ENCODE measurements at regions not wholly inside any gene's neighbourhood (a gene's known extent, or its start where the extent isn't known, plus 50 kb on each side); places are given as distances from the start of the nearest gene placed in this dataset.
A peak's percentile ranks its signal among the peaks of the same experiment; 100 is the strongest.

- Mint-ChIP-seq H3K4me3 (no peak overlapping the region), H3K9me3 (no peaks in the 10 kb centered on the region), H3K4me1 (peaks cover 29% of the 10 kb centered on the region), H3K27ac (peak overlapping the region in 1 of 7 donors; percentile 7), H3K36me3 (peaks cover 0 to 2% of the 10 kb centered on the region in 2 donors), H3K27me3 (ENCODE audit: low read depth in 3 of 3) (peaks cover 15 to 26% (median 16%) of the 10 kb centered on the region in 3 donors)
- Histone ChIP-seq H2AFZ (ENCODE audit: insufficient read depth, low read depth, low read length, poor library complexity, severe bottlenecking) (no peak overlapping the region), H3K27ac (ENCODE audit: low read depth in 1 of 2, low read length in 2 of 2) (no peak overlapping the region), H3K79me2 (ENCODE audit: insufficient read depth, low read length) (no peaks in the 10 kb centered on the region), H4K20me1 (ENCODE audit: insufficient read depth, low read length) (no peaks in the 10 kb centered on the region), H3K4me3 (replicated peaks in 1 of 3; ENCODE audit: low read depth in 2 of 3, low read length in 3 of 3) (no peak overlapping the region), H3K36me3 (replicated peaks in 1 of 2; ENCODE audit: control insufficient read depth in 1 of 2, insufficient read depth in 2 of 2, low read length in 2 of 2) (no peaks in the 10 kb centered on the region), H3K9me3 (replicated peaks in 1 of 2; ENCODE audit: control insufficient read depth in 1 of 2, insufficient read depth in 1 of 2, low read length in 2 of 2) (no peaks in the 10 kb centered on the region), H3K9ac (ENCODE audit: insufficient read depth, low read length, poor library complexity, severe bottlenecking) (no peak overlapping the region), H3K4me2 (replicated peaks; ENCODE audit: extremely low read depth, low read length, poor library complexity, severe bottlenecking) (no peak overlapping the region), H3K27me3 (ENCODE audit: control insufficient read depth in 2 of 2, insufficient read depth in 2 of 2, low read length in 2 of 2) (peaks cover 19 to 24% of the 10 kb centered on the region in 2 donors), H3K4me1 (ENCODE audit: control insufficient read depth in 1 of 2, insufficient read depth in 2 of 2, low read length in 2 of 2) (peaks cover 21 to 23% of the 10 kb centered on the region in 2 donors)
- TF ChIP-seq CTCF (IDR thresholded peaks at IDR 0.05), result no peak
- DNase-seq, result no peak
- WGBS (ENCODE audit: insufficient coverage), result 100% methylated on average over 2 of the region's 10 CpGs
- intact Hi-C loops (cut with micrococcal nuclease), result no loop called here
Observed at GRCh38 chr11:123305601-123306375, 110.7 kb upstream of the CLMP start.

- Histone ChIP-seq H4K20me1 (ENCODE audit: insufficient read depth, low read length) (no peaks in the 10 kb centered on the region), H3K4me3 (replicated peaks in 1 of 3; ENCODE audit: low read depth in 2 of 3, low read length in 3 of 3) (no peak overlapping the region), H3K36me3 (replicated peaks in 1 of 2; ENCODE audit: control insufficient read depth in 1 of 2, insufficient read depth in 2 of 2, low read length in 2 of 2) (no peaks in the 10 kb centered on the region), H3K4me1 (ENCODE audit: control insufficient read depth in 1 of 2, insufficient read depth in 2 of 2, low read length in 2 of 2) (peaks cover 23 to 26% of the 10 kb centered on the region in 2 donors), H3K9ac (ENCODE audit: insufficient read depth, low read length, poor library complexity, severe bottlenecking) (no peak overlapping the region), H3K27ac (ENCODE audit: low read depth in 1 of 2, low read length in 2 of 2) (no peak overlapping the region), H2AFZ (ENCODE audit: insufficient read depth, low read depth, low read length, poor library complexity, severe bottlenecking) (no peak overlapping the region), H3K79me2 (ENCODE audit: insufficient read depth, low read length) (no peaks in the 10 kb centered on the region), H3K27me3 (ENCODE audit: control insufficient read depth in 2 of 2, insufficient read depth in 2 of 2, low read length in 2 of 2) (peaks cover 19 to 24% of the 10 kb centered on the region in 2 donors), H3K9me3 (replicated peaks in 1 of 2; ENCODE audit: control insufficient read depth in 1 of 2, insufficient read depth in 1 of 2, low read length in 2 of 2) (no peaks in the 10 kb centered on the region), H3K4me2 (replicated peaks; ENCODE audit: extremely low read depth, low read length, poor library complexity, severe bottlenecking) (no peak overlapping the region)
- Mint-ChIP-seq H3K36me3 (peaks cover 0 to 2% of the 10 kb centered on the region in 2 donors), H3K27ac (no peak overlapping the region), H3K27me3 (ENCODE audit: low read depth in 3 of 3) (peaks cover 15 to 26% (median 18%) of the 10 kb centered on the region in 3 donors), H3K4me1 (peaks cover 33% of the 10 kb centered on the region), H3K9me3 (no peaks in the 10 kb centered on the region), H3K4me3 (no peak overlapping the region)
- DNase-seq, result no peak
- WGBS (ENCODE audit: insufficient coverage), result 45% methylated on average over 5 of the region's 8 CpGs
- TF ChIP-seq CTCF (IDR thresholded peaks at IDR 0.05), result peak; percentile 13
- intact Hi-C loops (cut with micrococcal nuclease), result loop anchor here in 1 of 2 donors (5.0 kb wide), 1 partner anchor 172 kb away; no protein-coding TSS in a partner anchor
Observed at GRCh38 chr11:123304828-123305466, 109.9 kb upstream of the CLMP start.

Data from CD14-positive monocyte (primary cell).